ENCODE measurements at regions not wholly inside any gene's neighbourhood (a gene's known extent, or its start where the extent isn't known, plus 50 kb on each side); places are given as distances from the start of the nearest gene placed in this dataset.

DNA sequence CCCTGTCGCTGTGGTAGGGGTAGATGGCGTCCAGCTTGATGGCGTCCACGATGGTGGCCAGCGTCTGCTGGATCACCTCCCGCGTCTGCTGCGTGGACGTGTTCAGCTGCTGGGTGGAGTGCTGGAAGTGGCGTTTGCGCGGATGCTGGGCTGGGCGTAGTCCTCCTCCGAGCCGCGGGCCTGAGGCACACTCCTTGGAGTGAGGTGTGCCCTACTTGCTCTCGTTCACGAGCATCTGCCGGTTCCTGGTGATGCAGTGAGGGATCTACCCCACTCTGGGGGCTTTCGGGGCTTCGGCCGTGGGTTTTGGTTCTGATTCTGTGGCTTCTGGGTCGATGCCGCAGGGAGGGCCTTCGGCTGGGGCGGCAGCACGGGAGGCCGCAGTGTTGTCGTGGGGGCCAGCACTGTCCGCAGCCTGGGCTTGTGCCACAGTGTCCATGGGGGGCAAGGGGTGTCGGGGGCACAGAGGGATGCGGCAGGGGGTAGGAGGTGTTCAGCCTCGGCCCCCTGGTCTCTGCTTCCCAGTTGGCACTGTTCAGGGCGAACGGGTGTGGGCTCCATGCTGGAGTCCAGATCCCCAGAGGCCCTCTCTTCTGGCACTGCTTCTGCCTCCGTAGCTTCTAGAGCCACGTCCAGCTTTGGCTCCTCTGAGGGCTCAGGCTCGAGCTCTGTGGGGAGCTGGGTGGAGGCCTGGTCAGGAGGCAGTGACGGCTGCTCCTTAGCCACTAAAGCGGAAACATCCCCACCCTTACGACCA, 890.6 kb upstream of the LRRTM1 start:
- TF ChIP-seq, protein P1, sequence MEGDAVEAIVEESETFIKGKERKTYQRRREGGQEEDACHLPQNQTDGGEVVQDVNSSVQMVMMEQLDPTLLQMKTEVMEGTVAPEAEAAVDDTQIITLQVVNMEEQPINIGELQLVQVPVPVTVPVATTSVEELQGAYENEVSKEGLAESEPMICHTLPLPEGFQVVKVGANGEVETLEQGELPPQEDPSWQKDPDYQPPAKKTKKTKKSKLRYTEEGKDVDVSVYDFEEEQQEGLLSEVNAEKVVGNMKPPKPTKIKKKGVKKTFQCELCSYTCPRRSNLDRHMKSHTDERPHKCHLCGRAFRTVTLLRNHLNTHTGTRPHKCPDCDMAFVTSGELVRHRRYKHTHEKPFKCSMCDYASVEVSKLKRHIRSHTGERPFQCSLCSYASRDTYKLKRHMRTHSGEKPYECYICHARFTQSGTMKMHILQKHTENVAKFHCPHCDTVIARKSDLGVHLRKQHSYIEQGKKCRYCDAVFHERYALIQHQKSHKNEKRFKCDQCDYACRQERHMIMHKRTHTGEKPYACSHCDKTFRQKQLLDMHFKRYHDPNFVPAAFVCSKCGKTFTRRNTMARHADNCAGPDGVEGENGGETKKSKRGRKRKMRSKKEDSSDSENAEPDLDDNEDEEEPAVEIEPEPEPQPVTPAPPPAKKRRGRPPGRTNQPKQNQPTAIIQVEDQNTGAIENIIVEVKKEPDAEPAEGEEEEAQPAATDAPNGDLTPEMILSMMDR (IDR thresholded peaks at IDR 0.05 in 2 of 3, conservative IDR thresholded peaks at IDR 0.05 in 1 of 3; ENCODE audit: control insufficient read depth in 2 of 3, extremely low read depth in 1 of 3, insufficient read depth in 1 of 3, low read depth in 3 of 3, low read length in 3 of 3): no peak
- TF ChIP-seq ZNF274 (IDR thresholded peaks at IDR 0.05; ENCODE audit: insufficient read depth, insufficient read length): no peak
- TF ChIP-seq PAX8 (IDR thresholded peaks at IDR 0.05): no peak
- TF ChIP-seq, protein P2, sequence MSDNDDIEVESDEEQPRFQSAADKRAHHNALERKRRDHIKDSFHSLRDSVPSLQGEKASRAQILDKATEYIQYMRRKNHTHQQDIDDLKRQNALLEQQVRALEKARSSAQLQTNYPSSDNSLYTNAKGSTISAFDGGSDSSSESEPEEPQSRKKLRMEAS (IDR thresholded peaks at IDR 0.05; ENCODE audit: low read depth, low read length): no peak
- TF ChIP-seq ESRRA (IDR thresholded peaks at IDR 0.05; ENCODE audit: low read length): no peak
- no peak for TF ChIP-seq RFX5 (IDR thresholded peaks at IDR 0.05; ENCODE audit: low read depth, low read length)
- no peak for TF ChIP-seq MEF2A (IDR thresholded peaks at IDR 0.05; ENCODE audit: insufficient read depth, low read depth, low read length)
- no peak for TF ChIP-seq ZNF207 (IDR thresholded peaks at IDR 0.05; ENCODE audit: borderline replicate concordance)
- no peak for TF ChIP-seq EP300 (IDR thresholded peaks at IDR 0.05; ENCODE audit: borderline replicate concordance in 1 of 2, control insufficient read depth in 1 of 2, low read depth in 2 of 2, low read length in 2 of 2)
- no peak for TF ChIP-seq CBX5 (IDR thresholded peaks at IDR 0.05; ENCODE audit: low read depth)
